ENCODE measurements at regions not wholly inside any gene's neighbourhood (a gene's known extent, or its start where the extent isn't known, plus 50 kb on each side); places are given as distances from the start of the nearest gene placed in this dataset.

- Histone ChIP-seq H3K4me1 (no peaks in the 10 kb centered on the region), H3K27me3 (ENCODE audit: control insufficient read depth, insufficient read depth, low read length) (no peaks in the 10 kb centered on the region), H3K9me3 (ENCODE audit: control insufficient read depth, low read length) (no peaks in the 10 kb centered on the region), H3K27ac (no peak overlapping the region), H3K4me2 (ENCODE audit: low read length) (no peak overlapping the region), H3K79me2 (no peaks in the 10 kb centered on the region), H2AFZ (no peak overlapping the region), H3K4me3 (ENCODE audit: low read depth, low read length) (no peak overlapping the region), H3K36me3 (ENCODE audit: control insufficient read depth, insufficient read depth, low read length) (no peaks in the 10 kb centered on the region), H3K9ac (no peak overlapping the region)
- no peak for TF ChIP-seq CTCF (IDR thresholded peaks at IDR 0.05)
Measured at GRCh38 chr3:169029674-169030285, 633.7 kb downstream of the MECOM start.

- H3K4me3 ChIP-seq (ENCODE audit: low read depth, low read length): no peak overlapping the region
- no peaks in the 10 kb centered on the region for H3K79me2 ChIP-seq
- TF ChIP-seq CTCF (IDR thresholded peaks at IDR 0.05): no peak
- no peaks in the 10 kb centered on the region for H3K27me3 ChIP-seq (ENCODE audit: control insufficient read depth, insufficient read depth, low read length)
- H3K9me3 ChIP-seq (ENCODE audit: control insufficient read depth, low read length): no peaks in the 10 kb centered on the region
- H3K9ac ChIP-seq: no peak overlapping the region
- no peaks in the 10 kb centered on the region for H3K4me1 ChIP-seq
- no peak overlapping the region for H3K27ac ChIP-seq
- no peak overlapping the region for H2AFZ ChIP-seq
- no peaks in the 10 kb centered on the region for H3K36me3 ChIP-seq (ENCODE audit: control insufficient read depth, insufficient read depth, low read length)
- H3K4me2 ChIP-seq (ENCODE audit: low read length): no peak overlapping the region
Measured at GRCh38 chr3:169028716-169029115, 634.8 kb downstream of the MECOM start.

GRCh38 chr3:169026543-169027182 lies 636.8 kb downstream of the MECOM start:
- H3K4me1 ChIP-seq: no peaks in the 10 kb centered on the region
- no peak overlapping the region for H2AFZ ChIP-seq
- H3K9ac ChIP-seq: no peak overlapping the region
- no peaks in the 10 kb centered on the region for H3K36me3 ChIP-seq (ENCODE audit: control insufficient read depth, insufficient read depth, low read length)
- H3K4me3 ChIP-seq (ENCODE audit: low read depth, low read length): no peak overlapping the region
- H3K27me3 ChIP-seq (ENCODE audit: control insufficient read depth, insufficient read depth, low read length): no peaks in the 10 kb centered on the region
- no peaks in the 10 kb centered on the region for H3K79me2 ChIP-seq
- no peak overlapping the region for H3K4me2 ChIP-seq (ENCODE audit: low read length)
- no peak for TF ChIP-seq CTCF (IDR thresholded peaks at IDR 0.05)
- H3K27ac ChIP-seq: no peak overlapping the region
- H3K9me3 ChIP-seq (ENCODE audit: control insufficient read depth, low read length): no peaks in the 10 kb centered on the region

GRCh38 chr3:169022457-169022856 lies 641.1 kb downstream of the MECOM start:
- Histone ChIP-seq H3K79me2 (no peaks in the 10 kb centered on the region), H3K4me3 (ENCODE audit: low read depth, low read length) (no peak overlapping the region), H3K27me3 (ENCODE audit: control insufficient read depth, insufficient read depth, low read length) (no peaks in the 10 kb centered on the region), H3K4me2 (ENCODE audit: low read length) (no peak overlapping the region), H3K27ac (no peak overlapping the region), H3K36me3 (ENCODE audit: control insufficient read depth, insufficient read depth, low read length) (no peaks in the 10 kb centered on the region), H3K9me3 (ENCODE audit: control insufficient read depth, low read length) (no peaks in the 10 kb centered on the region), H3K9ac (no peak overlapping the region), H2AFZ (no peak overlapping the region), H3K4me1 (no peaks in the 10 kb centered on the region)
- TF ChIP-seq CTCF (IDR thresholded peaks at IDR 0.05): no peak

- H3K79me2 ChIP-seq: no peaks in the 10 kb centered on the region
- no peak overlapping the region for H3K9ac ChIP-seq
- H3K27me3 ChIP-seq (ENCODE audit: control insufficient read depth, insufficient read depth, low read length): no peaks in the 10 kb centered on the region
- H3K4me2 ChIP-seq (ENCODE audit: low read length): no peak overlapping the region
- no peaks in the 10 kb centered on the region for H3K9me3 ChIP-seq (ENCODE audit: control insufficient read depth, low read length)
- no peak for TF ChIP-seq CTCF (IDR thresholded peaks at IDR 0.05)
- H3K36me3 ChIP-seq (ENCODE audit: control insufficient read depth, insufficient read depth, low read length): no peaks in the 10 kb centered on the region
- no peak overlapping the region for H2AFZ ChIP-seq
- no peak overlapping the region for H3K4me3 ChIP-seq (ENCODE audit: low read depth, low read length)
- no peak overlapping the region for H3K27ac ChIP-seq
- no peaks in the 10 kb centered on the region for H3K4me1 ChIP-seq
Measured at GRCh38 chr3:169020371-169020770, 643.1 kb downstream of the MECOM start.

Measured in parathyroid adenoma (tissue), 2 donors.